Activated CD4-positive, alpha-beta T cell treated with anti-CD3 and anti-CD28 coated beads for 24 hours (primary cell): ENCODE measurements at regions not wholly inside any gene's neighbourhood (a gene's known extent, or its start where the extent isn't known, plus 50 kb on each side); places are given as distances from the start of the nearest gene placed in this dataset.
"Not testable (repeated sequence)": the region's sequence is repeated elsewhere in the genome, so short reads cannot be mapped to it uniquely, and the experiment has no call there.

Experiments used
- DNase-seq, 2 donors: peaks; one replicate each; pipeline ENCODE4 v3.0.0-alpha.2; 2020; ENCODE audit warnings: low read depth in 2 of 2

DNA sequence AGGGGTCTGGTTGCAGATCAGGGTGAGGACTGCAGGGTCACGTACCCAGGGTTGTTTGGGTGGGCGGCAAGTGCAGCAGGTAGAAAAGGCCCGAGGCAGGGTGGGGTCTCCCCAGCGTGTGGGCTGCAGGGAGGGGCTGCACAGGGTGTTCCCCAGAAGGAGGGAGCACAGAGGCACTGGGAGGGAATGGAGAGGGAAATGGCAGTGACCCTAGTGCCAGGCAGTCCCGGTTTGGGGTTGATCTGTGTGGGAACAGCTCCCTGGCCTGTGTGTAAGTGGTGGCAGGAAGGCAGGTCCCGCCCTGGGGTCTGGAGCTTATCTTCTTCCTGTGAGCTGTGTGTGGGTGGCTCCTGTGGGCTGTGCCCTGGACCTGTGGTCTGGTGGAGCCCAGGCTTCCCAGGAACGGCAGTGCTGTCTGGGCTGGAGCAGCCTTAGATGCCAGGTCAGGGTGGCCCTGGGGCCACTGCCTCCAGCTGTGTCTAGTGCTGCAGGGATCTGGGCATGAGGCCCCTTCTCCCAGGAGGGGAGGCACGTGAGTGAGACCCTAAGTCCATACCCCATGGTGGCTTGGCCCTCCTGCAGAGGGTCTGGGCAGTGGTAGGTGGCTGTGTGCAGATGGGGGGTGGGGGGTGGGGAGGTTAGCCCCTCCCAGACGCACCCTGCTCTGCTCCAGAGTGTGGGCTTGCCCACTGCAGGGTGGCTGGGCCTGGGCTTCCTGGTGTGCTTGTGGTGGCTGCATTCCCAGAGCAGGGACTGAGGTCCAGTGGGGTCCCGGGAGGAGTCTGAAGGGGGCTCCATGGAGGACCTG lies 363.5 kb downstream of the TMEM121 start:
- DNase-seq, result no peak

DNA sequence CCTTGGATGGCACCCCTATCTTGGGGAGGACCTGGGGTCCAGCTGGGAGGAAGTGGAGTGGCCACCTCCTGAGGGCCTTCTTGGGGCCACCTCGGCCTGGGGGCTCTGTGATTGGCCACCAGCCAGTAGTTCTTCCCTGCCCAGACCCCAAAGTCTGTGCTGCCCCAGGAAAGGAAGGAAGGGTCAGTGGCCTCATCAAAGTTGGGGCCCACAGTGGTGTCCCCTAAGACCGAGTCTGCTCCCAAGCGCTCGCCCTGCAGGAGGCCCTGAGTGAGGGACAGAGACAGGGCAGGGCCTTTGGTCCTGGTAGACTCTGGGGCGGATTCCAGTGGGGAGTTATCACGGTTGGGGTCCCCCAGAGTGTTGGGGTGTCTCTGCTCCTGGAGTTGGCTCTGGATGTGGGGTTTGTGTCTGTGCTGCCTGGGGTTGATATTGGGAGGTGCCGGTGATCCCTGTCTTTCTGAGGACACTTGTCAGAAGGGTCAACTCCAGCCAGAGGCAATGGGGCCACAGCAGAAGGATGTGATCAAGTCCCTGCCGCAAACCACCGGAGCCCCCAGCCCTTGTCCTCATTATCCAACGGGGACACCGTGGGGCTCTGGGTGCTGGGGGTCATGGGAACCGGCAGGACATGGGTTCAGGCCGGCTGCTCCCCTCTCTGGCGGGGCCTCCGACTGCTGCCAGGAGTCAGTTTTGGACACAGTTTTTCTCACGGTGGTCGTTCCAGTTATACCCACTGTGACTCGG lies 364.3 kb downstream of the TMEM121 start:
- DNase-seq, result no peak

DNA sequence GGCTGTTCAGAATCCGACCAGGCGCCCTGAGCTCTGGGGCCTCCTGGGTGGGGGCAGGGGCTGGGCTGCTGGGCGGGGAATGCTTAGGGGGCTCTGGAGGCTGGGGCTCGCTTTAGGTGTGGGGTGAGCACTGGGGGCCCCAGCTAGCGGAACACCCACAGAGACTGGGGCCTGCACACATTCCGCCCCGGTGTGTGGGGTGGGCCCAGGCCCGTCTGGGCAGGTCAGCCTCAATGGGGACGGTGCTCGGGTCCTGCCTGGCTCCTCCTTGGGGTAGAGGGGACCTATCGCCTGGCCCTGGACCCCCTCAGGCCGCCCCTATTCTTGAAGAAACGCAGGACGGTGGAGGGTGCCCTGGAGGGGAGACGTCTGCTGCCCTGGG lies 364.8 kb downstream of the TMEM121 start:
- DNase-seq, result no peak

DNA sequence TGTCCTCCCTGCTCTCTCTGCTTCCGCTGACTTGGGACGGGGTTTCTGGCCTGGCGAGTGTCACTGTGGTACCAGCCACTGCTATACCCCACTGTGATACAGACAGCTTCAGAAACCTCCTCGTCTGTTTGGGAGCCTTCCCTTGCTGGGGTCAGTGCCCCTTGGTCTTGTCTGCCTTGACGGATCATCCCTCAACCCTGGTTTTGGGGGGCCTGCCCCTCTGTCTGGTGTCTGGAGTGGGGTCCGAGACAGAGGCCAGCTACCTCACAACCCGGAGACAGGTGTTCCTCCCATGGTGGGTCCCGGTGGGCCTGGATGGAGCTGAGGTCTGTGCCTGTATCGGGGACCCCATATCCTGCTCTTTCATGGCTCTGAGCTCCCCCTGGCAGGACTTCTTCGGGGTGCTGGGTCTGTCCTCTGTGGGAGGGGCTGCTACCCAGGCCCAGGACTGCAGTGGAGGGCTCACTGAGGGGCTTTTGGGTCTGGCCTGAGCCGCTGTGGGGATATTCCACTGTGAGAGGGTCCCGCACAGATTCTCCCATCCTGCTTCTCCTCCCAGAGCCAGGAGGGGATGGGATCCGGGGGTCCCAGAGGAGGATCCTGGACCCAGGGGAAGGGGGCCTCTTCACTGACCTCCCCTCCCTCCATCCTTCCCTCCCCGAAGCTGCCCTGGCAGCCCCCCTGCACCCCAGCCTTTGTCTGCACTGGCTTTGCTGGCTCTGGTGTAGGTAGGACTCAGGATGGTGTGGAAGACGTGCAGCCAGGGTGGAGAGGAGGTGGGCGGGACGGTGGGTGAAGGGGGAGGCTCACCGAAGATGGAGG lies 365.5 kb downstream of the TMEM121 start:
- DNase-seq, result no peak

DNA sequence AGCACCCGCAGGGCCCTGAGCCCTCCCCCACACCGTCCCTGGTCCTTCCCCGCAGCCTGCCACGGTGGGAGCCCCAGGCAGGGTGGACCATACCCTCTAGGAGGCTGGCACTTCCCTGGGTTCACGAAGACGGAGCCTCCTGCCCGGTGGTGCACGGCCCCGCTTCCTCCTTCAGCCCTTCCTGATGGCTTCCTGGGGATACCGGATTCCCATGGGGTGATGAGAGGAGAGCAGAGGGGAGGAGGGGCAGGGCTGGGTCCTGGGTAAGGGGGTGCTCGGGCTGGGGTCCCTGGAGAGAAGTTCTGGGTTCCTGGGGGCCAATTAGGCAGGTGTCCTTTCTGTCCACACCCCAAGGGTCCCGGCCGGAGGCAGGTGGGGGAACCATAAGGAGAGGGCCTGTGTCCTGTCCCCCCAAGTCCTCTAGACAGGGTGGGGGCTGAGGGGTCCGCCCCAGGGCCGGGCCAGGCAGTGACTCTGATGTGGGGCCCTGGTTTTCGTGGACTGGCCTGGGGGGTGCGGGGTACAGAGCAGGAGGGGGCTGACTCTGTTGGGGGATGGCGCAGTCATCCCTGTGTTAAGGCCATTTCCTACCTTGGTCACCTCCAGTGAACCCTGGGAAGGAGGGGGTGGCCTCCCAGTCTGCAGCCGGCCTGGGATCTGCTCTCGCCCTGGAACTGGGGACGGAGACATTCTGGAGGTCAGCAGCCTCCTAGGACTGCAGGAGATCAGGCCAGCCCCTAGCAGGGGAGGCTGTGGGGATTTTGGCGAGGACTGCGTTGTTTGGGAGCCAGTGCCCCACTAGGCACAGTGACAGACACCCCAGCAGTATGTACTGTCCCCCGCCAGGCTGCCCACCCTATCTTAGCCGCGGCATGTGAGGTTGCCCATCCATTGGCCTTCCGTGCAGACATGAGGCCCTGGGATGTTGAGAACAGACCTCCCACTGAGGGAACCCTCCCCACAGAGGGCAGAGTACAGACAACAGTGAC lies 366.4 kb downstream of the TMEM121 start:
- DNase-seq, result not testable (repeated sequence)

DNA sequence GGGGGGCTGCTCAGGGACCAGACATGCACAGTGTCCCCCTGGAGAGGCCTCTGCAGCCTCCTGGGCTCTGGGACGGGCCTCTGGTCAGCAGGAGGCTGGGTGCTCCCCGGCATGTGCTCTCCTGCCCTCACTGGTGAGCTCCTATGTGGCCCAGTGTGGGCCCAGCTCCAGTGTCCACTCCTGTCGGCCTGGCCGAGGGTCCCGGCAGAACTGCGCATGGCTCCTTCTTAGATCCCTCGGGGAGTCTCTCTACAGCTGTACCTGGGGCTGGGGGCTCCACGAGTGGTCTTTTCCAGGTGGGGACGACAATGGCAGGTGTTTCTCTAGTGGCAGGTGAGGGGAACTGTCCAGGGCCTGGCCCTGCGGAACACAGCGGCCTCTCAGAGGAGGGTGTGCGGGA lies 367.3 kb downstream of the TMEM121 start:
- DNase-seq, result not testable (repeated sequence)

DNA sequence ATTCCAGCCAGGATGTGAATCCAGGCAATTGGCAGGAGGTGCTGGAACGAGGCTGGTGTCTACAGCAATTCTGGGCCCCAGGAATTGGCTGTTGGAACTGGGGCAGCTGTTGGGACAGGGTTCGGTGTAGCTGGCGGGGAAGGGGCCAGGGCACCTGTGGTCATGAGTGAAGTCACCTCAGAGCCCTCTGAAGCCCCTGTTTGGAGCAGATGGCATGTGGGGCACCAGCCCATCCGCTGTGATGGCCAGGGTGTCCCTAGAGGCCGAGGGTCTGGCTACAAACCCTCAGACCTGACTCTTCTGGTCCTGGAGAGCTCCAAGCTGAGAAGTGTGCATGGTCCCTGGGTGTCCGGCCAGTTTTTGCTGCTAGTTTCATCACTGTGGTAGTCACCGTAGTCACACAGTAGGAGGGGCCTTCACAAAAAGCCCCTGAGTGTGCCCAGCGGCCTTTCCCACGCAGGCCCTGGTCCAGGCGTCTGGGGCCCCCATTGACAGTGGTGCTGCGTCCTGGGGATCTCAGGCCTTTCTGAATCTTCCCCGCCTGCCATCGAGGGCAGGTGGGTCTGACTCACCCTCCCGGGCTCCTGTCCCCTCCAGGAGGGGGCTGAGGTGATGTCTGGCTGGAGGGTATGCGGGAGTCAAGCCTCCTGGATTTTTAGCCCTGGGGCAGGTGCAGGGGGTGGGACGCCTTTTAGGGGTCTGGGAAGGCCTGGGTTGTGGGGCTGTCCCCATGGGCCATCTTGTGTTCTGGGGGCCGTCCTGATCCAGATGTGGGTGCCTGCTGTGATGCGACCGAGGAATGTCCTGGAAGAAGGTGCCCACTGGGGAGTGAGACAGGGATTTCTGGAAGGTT lies 368.0 kb downstream of the TMEM121 start:
- DNase-seq, result no peak

DNA sequence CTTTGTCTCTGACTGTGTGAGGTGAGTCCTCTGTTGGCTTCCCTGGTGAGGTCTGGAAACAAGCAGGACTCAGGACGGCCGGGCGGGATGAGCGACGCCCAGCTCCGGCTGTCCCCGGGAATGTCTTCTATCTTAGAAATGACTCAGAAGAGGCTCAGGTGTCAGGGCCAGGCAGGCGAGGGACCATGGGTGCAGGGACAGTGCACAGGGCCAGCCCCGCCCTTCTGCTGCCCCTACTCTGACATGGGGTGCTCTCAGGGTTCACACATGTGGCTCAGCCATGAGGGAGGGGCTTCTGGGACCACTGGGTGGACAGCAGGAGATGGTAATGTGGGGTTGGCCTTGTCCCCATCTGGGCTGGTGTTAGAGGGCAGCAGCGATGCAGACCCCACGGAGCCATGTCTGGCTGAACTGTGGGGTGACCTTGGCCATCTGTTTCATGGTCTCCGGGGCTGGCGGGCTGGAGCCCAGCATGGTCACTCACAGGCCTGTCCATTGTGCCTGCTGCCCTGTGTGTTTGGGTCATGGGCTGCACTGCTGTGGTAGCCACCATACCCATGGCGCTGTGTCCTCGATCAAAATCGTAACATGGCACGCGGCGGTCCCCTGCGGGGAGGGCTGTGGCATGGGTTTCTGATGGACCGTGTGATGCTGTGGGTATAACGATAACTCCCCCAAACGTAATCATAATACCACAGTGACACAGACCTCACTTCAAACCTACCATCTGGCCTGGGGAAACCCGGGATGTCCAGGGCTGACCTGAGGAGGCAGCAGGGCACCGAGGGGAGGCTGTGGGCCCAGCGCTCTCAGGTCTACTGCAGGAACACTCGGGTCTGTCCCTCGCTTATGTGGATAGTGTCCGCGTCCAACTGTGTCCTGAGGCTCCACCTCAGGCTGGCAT lies 368.8 kb downstream of the TMEM121 start:
- DNase-seq, result no peak

DNA sequence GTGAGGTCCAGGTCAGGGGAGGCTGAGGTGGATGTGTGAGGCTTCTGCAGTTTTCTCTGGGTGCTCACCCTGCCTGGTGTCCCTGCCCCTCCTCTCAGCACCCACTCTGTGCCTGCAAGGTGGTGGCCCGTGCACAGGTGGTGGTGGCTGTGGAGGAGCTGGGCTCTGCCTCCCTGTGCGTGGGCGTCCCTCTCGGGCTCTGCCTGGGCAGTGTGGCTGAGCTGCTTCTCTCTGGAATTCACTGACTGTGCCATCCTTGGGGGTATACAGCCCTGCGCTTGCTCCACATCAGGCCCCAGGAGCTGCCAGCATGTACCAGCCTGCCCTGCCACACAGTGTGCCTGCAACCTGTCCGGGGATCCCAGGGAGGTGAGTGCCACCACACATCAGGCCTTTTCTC lies 369.8 kb downstream of the TMEM121 start:
- not testable (repeated sequence) for DNase-seq

DNA sequence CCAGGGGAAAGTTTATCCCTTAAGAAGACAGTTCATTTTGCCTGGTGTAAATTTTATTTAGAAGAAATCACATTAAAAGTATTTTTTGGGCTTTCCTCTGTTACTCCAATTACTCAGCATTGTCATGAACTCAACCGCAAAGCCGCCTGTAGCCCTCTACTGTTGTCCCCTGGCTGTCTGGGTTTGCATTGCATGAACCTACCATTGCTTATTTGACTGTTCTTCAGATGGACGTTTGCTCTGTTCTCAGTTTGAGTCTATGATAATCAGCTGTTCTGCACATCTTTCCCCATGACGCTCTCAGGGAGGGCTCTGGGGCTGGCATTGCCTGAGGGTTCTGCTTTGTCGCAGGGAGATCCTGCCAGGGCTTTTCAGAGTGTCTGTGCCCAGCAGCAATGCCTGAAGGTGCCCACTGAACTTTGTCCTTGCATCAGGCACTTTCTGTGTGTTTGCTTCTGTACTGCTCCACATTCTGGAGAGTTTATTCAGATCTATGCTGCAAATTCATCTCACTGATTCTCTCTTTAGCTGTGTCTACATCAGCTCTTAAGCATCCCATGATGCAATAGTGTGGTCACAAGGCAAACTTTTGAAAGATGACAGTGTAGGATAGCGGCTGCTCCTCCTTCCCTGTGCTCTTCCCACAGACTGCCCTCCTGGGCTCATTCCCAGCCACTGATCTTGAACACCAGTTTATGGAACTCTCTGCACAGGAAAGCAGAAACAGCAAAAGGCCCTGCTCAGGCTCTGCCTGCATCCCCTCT lies 370.8 kb downstream of the TMEM121 start:
- DNase-seq, result not testable (repeated sequence)

DNA sequence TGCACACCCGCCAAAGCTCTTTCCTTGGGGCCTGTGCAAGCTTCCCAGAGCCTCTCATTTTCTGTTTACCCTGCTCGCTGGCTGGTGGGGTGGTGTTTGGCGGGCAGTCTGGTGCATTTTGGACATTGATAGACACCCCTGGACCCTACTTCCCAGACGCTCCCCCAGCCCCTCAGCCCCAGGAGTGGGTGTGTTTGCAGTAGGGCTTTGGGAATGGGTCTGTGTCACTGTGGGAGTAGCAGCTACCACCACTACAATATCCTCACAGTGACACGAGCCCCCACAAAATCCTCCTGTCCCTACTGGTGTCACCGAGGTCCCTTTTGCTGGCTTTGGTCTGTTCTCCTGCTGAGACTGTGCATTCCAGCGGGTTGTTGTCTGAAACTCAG lies 371.3 kb downstream of the TMEM121 start:
- DNase-seq, result no peak

DNA sequence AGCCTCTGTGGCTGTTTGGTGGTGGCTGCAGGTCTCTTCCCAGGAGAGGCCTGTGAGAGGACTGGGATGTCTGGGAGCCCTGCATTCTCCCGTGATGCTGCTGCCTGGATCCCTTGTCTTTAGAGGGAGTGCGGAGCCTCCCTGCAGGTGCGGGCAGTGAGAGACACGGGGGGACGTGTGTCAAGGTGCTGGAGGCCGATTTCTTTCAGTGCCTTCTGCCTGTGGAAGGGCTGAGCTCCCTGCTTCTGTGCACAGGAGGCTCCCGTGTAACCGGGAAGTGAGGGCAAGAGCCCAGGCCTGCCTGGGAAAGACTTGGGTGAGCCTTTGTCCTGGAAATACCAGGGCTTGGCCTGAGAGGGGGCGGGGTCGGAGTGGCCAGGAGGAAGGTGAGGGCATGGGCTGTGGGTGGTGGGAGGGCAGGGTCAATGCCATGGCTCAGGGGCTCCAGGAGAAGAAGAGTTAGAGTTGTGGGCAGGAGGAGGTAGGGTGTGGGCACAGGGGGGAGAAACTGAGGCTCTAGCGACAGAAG lies 372.2 kb downstream of the TMEM121 start:
- no peak for DNase-seq

DNA sequence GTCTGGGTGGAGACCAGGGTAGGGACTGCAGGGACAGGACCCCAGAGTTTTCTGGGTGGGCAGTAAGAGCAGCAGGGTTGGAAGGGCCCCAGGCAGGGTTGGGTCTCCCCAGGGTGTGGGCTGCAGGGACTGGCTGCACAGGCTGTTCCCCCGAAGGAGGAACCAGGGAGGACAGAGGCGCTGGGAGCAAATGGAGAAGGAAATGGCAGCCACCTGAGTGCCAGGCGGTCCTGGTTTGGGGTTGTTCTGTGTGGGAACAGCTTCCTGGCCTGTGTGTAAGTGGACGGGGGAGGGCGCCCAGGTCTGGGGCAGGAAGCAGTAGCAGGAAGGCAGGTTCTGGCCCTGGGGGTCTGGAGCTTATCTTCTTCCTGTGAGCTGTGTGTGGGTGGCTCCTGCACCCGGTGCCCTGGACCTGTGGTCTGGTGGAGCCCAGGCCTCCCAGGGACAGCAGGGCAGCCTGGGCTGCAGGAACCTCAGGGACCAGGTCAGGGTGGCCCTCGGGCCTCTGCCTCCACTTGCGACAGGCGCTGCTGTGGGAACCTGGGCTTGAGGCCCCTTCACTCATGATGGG lies 372.8 kb downstream of the TMEM121 start:
- no peak for DNase-seq

DNA sequence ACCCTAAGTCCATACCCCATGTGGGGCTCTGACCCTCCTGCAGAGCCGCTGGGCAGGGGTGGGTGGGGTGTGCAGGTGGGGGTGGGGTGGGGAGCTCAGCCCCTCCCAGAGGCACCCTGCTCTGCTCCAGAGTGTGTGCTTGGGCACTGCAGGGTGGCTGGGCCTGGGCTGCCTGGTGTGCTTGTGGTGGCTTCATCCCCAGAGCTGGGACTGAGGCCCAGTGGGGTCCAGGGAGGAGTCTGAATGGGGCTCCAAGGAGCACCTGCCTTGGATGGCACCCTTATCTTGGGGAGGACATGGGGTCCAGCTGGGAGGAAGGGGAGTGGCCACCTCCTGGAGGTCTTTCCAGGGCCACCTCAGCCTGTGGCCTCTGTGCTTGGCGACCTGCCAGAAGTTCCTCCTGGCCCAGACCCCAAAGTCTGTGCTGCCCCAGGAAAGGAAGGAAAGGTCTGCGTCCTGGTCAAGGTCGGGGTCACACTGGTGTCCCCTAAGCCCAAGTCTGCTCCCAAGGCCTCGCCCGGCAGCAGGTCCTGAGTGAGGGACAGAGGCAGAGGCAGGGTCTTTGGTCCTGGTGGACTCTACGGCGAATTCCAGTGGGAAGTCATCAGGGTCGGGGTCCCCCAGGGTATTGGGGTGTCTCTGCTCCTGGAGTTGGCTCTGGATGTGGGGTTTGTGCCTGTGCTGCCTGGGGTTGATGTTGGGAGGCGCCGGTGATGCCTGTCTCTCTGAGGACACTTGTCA lies 373.4 kb downstream of the TMEM121 start:
- no peak for DNase-seq

DNA sequence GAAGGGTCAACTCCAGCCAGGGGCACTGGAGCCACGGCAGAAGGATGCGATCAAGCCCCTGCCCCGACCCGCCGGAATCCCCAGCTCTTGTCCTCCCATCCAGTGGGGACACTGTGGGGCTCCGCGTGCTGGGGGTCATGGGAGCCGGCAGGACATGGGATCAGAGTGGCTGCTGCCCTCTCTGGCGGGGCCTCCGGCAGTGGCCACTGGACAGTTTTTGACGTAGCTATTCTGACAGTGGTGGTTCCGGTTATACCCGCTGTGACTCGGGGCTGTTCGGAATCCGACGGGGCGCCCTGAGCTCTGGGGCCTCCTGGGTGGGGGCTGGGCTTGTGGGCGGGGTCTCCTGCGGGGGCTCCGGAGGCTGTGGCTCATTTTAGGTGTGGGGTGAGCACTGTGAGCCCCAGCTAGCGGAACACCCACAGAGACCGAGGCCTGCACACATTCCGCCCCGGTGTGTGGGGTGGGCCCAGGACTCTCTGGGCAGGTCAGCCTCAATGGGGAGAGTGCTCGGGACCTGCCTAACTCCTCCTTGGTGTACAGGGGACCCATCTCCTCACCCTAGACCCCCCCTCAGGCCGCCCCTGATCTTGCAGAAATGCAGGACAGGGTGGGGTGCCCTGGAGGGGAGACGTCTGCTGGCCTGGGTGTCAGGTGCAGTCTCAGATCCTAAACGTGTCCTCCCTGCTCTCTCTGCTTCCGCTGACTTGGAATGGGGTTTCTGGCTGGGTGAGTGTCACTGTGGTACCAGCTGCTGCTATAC lies 374.2 kb downstream of the TMEM121 start:
- no peak for DNase-seq

DNA sequence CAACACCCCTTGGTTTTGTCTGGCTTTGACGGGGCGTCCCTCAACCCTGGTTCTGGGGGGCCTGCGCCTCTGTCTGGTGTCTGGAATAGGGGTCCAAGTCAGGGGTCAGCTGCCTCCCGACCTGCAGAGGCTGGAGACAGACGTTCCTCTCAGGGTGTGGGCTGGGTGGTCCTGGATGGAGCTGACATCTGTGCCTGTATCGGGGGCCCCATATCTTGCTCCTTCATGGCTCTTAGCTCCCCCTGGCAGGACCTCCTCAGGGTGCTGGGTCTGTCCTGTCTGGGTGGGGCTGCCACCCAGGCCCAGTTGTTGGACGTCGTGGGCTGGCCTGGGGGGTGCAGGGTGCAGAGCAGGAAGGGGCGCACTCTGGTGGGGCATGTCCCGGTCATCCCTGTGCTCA lies 374.8 kb downstream of the TMEM121 start:
- no peak for DNase-seq
